Endothelial cell (in vitro differentiated cells): ENCODE measurements at regions not wholly inside any gene's neighbourhood (a gene's known extent, or its start where the extent isn't known, plus 50 kb on each side); places are given as distances from the start of the nearest gene placed in this dataset.
A peak's percentile ranks its signal among the peaks of the same experiment; 100 is the strongest.

Experiments
- DNase-seq: peaks from one replicate; pipeline ENCODE4 v3.0.0; 2021; ENCODE audit warnings: low spot score
- H3K27ac Mint-ChIP-seq: one replicate; pipeline ENCODE4 v1.8.0; 2021; ENCODE audit warnings: mixed read lengths, inconsistent platforms; ENCODE audit not compliant: unreplicated experiment
- H3K27me3 Mint-ChIP-seq: one replicate; pipeline ENCODE4 v1.8.0; 2021; ENCODE audit warnings: mild to moderate bottlenecking, moderate library complexity, mixed read lengths, inconsistent platforms; ENCODE audit not compliant: unreplicated experiment
- H3K36me3 Mint-ChIP-seq: one replicate; pipeline ENCODE4 v1.8.0; 2021; ENCODE audit warnings: mild to moderate bottlenecking, low read depth, mixed read lengths, inconsistent platforms; ENCODE audit not compliant: unreplicated experiment
- H3K4me1 Mint-ChIP-seq: one replicate; pipeline ENCODE4 v1.8.0; 2021; ENCODE audit warnings: mild to moderate bottlenecking, mixed read lengths, inconsistent platforms; ENCODE audit not compliant: unreplicated experiment
- H3K4me3 Mint-ChIP-seq: one replicate; pipeline ENCODE4 v1.8.0; 2021; ENCODE audit warnings: mild to moderate bottlenecking, mixed read lengths, inconsistent platforms; ENCODE audit not compliant: unreplicated experiment
- H3K9me3 Mint-ChIP-seq: one replicate; pipeline ENCODE4 v1.8.0; 2021; ENCODE audit warnings: mixed read lengths, inconsistent platforms; ENCODE audit not compliant: unreplicated experiment
- TF ChIP-seq, protein P1 (sequence below): fragments of 200-600 bp; sonication (generic); IDR thresholded peaks from one replicate; pipeline ENCODE4 v1.5.0; 2021; ENCODE audit warnings: antibody characterized with exemption; ENCODE audit not compliant: unreplicated experiment

GRCh38 chr16:9370061-9370491 lies 278.6 kb downstream of the HAPSTR1 start:
- peaks cover 31% of the 10 kb centered on the region for H3K4me1 Mint-ChIP-seq

GRCh38 chr16:9371713-9372448 lies 280.4 kb downstream of the HAPSTR1 start:
- Mint-ChIP-seq H3K36me3 (no peaks in the 10 kb centered on the region), H3K9me3 (no peaks in the 10 kb centered on the region), H3K27me3 (peaks cover 2% of the 10 kb centered on the region), H3K4me1 (peaks cover 36% of the 10 kb centered on the region), H3K27ac (no peak overlapping the region), H3K4me3 (no peak overlapping the region)
- no peak for DNase-seq
- TF ChIP-seq, protein P1, sequence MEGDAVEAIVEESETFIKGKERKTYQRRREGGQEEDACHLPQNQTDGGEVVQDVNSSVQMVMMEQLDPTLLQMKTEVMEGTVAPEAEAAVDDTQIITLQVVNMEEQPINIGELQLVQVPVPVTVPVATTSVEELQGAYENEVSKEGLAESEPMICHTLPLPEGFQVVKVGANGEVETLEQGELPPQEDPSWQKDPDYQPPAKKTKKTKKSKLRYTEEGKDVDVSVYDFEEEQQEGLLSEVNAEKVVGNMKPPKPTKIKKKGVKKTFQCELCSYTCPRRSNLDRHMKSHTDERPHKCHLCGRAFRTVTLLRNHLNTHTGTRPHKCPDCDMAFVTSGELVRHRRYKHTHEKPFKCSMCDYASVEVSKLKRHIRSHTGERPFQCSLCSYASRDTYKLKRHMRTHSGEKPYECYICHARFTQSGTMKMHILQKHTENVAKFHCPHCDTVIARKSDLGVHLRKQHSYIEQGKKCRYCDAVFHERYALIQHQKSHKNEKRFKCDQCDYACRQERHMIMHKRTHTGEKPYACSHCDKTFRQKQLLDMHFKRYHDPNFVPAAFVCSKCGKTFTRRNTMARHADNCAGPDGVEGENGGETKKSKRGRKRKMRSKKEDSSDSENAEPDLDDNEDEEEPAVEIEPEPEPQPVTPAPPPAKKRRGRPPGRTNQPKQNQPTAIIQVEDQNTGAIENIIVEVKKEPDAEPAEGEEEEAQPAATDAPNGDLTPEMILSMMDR: no peak

More at GRCh38 chr16:9370061-9370491, 278.6 kb downstream of the HAPSTR1 start:
- Mint-ChIP-seq H3K36me3 (no peaks in the 10 kb centered on the region), H3K4me3 (no peak overlapping the region), H3K9me3 (no peaks in the 10 kb centered on the region), H3K27me3 (peaks cover 2% of the 10 kb centered on the region), H3K27ac (no peak overlapping the region)
- no peak for DNase-seq
- TF ChIP-seq, protein P1: no peak

DNA sequence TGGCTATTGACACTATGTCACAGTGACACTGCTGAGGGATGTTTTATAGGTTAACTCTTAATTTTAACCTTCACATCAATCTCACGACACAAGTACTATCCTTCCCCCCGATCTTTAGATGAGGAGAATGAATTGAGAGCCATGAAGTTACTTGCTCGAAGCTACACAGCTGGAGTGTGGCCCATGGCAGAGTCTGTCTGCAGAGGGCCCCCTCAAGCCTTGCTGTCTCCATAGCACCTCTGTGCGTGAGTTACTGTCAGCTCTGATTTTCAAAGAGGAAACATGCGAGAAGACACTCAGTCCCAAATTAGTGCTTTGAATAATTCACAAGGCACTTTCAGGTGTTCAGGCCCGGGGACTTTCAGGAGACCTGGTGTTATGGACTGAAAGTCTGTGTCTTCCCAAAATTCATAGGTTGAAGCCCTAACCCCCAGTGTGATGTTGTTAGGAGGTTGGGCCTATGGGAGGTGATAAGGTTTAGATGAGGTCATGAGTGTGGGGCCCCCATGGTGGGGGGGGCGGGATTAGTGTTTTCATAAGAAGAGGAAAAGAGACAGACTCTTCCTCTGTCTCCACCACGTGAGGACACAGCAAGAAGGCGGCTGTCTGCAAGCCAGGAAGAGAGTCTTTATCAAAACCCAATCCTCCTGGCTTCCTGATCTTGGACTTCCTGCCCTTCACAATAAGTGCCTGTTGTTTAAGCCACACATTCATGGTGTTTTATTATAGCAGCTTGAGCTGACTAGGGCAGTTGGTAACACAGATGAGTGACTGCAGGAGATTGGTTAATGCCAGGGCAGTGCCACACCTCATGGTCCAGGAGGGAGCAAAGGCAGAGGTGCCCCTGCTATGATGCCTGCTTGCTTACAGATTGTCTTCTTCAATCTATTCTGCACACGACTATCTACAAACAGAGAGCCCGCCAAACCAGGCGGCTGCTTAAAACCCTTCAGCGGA lies 281.8 kb downstream of the HAPSTR1 start:
- Mint-ChIP-seq H3K4me1 (peaks cover 48% of the 10 kb centered on the region), H3K27me3 (peaks cover 9% of the 10 kb centered on the region), H3K27ac (peak overlapping the region; percentile 85), H3K4me3 (no peak overlapping the region), H3K36me3 (no peaks in the 10 kb centered on the region), H3K9me3 (no peaks in the 10 kb centered on the region)
- DNase-seq: peak; percentile 42
- TF ChIP-seq, protein P1: no peak

- no peak for DNase-seq
- Mint-ChIP-seq H3K4me3 (no peak overlapping the region), H3K9me3 (no peaks in the 10 kb centered on the region), H3K4me1 (peaks cover 55% of the 10 kb centered on the region), H3K27ac (peak overlapping the region; percentile 34), H3K36me3 (no peaks in the 10 kb centered on the region), H3K27me3 (peaks cover 9% of the 10 kb centered on the region)
- TF ChIP-seq, protein P1: no peak
Observed at GRCh38 chr16:9374061-9374460, 282.6 kb downstream of the HAPSTR1 start.
